Immature natural killer cell (primary cell): ENCODE measurements at regions not wholly inside any gene's neighbourhood (a gene's known extent, or its start where the extent isn't known, plus 50 kb on each side); places are given as distances from the start of the nearest gene placed in this dataset.

Source experiments
- DNase-seq, 3 donors: peaks; one replicate each; pipeline ENCODE4 v3.0.0; 2022; ENCODE audit warnings: mixed read lengths in 1 of 3
- H3K27ac Mint-ChIP-seq, 6 donors: one replicate each; pipeline ENCODE4 v1.8.0; 2020; ENCODE audit warnings: mixed read lengths in 6 of 6, mild to moderate bottlenecking in 5 of 6, inconsistent platforms in 4 of 6, moderate library complexity in 3 of 6
- H3K27me3 Mint-ChIP-seq, 3 donors: one replicate each; pipeline ENCODE4 v1.8.0; 2020 to 2021; ENCODE audit warnings: low read depth in 3 of 3, mild to moderate bottlenecking in 3 of 3, mixed read lengths in 3 of 3, moderate library complexity in 3 of 3, inconsistent platforms in 1 of 3
- H3K36me3 Mint-ChIP-seq, 3 donors: one replicate each; pipeline ENCODE4 v1.8.0; 2020; ENCODE audit warnings: mixed read lengths in 3 of 3, inconsistent platforms in 2 of 3, mild to moderate bottlenecking in 2 of 3
- H3K4me1 Mint-ChIP-seq, 2 donors: one replicate each; pipeline ENCODE4 v1.8.0; 2020; ENCODE audit warnings: inconsistent platforms in 2 of 2, mild to moderate bottlenecking in 2 of 2, mixed read lengths in 2 of 2, moderate library complexity in 1 of 2
- H3K4me3 Mint-ChIP-seq, 5 donors: one replicate each; pipeline ENCODE4 v1.8.0; 2020; ENCODE audit warnings: mild to moderate bottlenecking in 5 of 5, mixed read lengths in 5 of 5, inconsistent platforms in 3 of 5, moderate library complexity in 3 of 5
- H3K9me3 Mint-ChIP-seq, 6 donors: one replicate each; pipeline ENCODE4 v1.8.0; 2020; ENCODE audit warnings: mild to moderate bottlenecking in 6 of 6, mixed read lengths in 6 of 6, inconsistent platforms in 4 of 6, moderate library complexity in 3 of 6

DNA sequence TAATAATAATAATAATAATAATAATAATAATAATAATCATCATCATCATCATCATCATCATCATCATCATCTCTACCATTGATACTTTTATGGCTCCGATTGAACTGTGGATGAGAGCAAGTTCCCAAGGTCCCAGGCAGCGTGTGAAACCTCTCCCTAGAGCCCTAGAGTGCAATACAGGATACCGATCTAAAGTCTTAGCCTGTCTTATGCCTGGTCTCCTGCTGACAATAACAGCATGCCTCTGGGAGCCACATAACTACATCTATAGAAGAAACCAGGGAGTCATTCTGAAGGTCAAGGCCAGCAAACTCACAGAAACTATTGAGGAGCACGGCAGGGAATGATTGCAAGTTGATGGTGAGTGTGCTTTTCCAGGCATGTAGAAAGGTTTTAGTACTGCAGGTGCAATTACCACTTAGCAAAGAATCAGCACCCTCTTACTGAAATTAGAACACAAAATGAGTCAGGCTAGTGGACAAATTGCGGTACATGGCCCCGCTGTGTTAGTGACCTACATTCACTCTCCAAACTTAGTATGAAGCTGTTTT lies 457.2 kb upstream of the CDH20 start:
- Mint-ChIP-seq H3K27me3 (no peaks in the 10 kb centered on the region), H3K9me3 (peaks cover 6 to 56% (median 26%) of the 10 kb centered on the region in 6 donors), H3K27ac (no peak overlapping the region), H3K4me1 (no peaks in the 10 kb centered on the region), H3K4me3 (no peak overlapping the region), H3K36me3 (no peaks in the 10 kb centered on the region)
- no peak for DNase-seq

- peaks cover 9 to 39% (median 20%) of the 10 kb centered on the region in 6 donors for H3K9me3 Mint-ChIP-seq
- H3K4me3 Mint-ChIP-seq, result no peak overlapping the region
These were observed 453.0 kb upstream of the CDH20 start for GRCh38 chr18:60880184-60880583.

DNA sequence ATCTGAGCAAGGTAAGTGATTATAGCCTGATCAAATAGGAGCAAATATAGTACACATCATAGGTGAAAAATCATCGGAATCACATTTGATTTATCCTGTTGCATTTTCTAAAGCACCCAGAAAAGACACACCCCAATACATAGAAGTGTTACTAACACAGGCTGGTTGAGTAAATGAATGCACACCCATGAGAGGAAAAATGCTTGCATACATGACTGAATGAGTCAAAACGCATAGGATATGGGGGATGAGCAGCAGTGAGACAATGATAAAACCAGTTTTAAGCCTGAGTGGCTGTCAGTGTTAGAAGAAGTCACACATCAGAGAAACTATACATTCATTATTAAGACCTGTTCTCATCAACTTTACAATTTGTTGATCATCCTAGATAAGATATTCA lies 449.6 kb upstream of the CDH20 start:
- H3K27me3 Mint-ChIP-seq, result peaks cover 0 to 2% (median 0%) of the 10 kb centered on the region in 3 donors
- no peaks in the 10 kb centered on the region for H3K36me3 Mint-ChIP-seq
- peaks cover 3 to 34% (median 12%) of the 10 kb centered on the region in 6 donors for H3K9me3 Mint-ChIP-seq
- no peaks in the 10 kb centered on the region for H3K4me1 Mint-ChIP-seq
- H3K27ac Mint-ChIP-seq, result no peak overlapping the region
- DNase-seq, result no peak
- H3K4me3 Mint-ChIP-seq, result no peak overlapping the region

More at GRCh38 chr18:60880184-60880583, 453.0 kb upstream of the CDH20 start:
- no peak for DNase-seq
- H3K4me1 Mint-ChIP-seq, result no peaks in the 10 kb centered on the region
- no peaks in the 10 kb centered on the region for H3K36me3 Mint-ChIP-seq
- H3K27me3 Mint-ChIP-seq, result peaks cover 0 to 2% (median 0%) of the 10 kb centered on the region in 3 donors
- no peak overlapping the region for H3K27ac Mint-ChIP-seq

DNA sequence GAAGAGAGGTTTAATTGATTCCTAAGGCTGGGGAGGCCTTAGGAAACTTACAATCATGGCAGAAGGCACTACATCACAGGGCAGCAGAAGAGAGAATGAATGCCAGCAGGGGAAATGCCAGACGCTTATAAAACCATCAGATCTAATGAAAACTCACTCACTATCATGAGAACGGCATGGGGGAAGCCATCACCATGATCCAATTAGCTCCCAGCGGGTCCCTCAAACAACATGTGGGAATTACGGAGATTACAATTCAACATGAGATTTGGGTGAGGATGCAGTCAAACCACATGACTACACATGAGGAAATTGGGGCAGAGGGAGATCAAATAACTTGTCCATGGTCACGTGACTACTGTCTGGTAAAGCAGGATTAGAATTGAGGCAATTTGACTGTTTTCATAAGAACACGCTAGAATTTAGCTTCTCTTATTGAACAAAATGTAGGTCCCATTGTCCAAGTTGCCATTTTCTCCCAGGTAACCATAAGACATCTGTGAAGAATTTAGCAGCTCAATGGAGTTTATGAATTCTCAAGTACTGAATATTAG lies 445.1 kb upstream of the CDH20 start:
- DNase-seq, result no peak
- Mint-ChIP-seq H3K36me3 (no peaks in the 10 kb centered on the region), H3K9me3 (peaks cover 1 to 31% (median 16%) of the 10 kb centered on the region in 6 donors), H3K27ac (no peak overlapping the region), H3K27me3 (peaks cover 0 to 2% (median 0%) of the 10 kb centered on the region in 3 donors), H3K4me3 (no peak overlapping the region), H3K4me1 (no peaks in the 10 kb centered on the region)

DNA sequence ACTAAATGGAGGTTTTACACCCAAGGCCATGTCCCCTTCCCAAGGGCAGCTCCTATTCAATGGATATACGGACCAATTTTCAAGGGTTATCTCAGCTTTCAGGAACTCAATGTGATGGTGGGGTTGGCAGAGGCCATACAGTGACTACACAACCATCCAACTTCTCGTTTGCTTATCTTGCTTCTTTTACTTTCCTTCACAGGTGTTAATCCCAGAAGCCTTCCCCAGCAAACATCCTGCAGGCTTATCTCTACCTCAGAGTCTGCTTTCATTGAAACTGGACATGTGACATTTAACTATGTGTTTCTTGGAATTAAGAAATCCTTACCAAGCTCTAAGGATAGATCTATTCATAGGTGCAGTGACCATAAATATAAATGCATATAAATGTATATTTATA lies 443.8 kb upstream of the CDH20 start:
- Mint-ChIP-seq H3K4me3 (no peak overlapping the region), H3K4me1 (no peaks in the 10 kb centered on the region), H3K27ac (no peak overlapping the region), H3K27me3 (peaks cover 0 to 2% (median 0%) of the 10 kb centered on the region in 3 donors), H3K36me3 (no peaks in the 10 kb centered on the region), H3K9me3 (peaks cover 3 to 28% (median 17%) of the 10 kb centered on the region in 6 donors)
- no peak for DNase-seq

DNA sequence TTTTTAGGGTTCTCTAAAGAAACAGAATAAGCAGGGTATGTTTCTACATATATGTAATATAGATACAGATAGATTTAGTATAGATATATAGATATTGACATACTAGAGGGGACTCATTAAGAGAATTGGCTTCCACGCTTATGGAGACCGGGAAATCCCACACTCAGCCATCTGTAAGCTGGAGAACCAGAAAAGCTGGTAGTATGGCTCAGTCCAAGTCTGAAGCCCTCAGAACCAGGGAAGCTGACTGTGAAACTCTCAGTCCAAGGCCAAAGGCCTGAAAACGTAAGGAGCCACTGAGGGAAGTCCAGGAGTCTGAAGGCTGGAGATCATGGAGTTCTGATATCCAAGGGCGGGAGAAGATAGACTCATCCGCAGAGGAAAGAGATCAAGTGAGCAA lies 441.3 kb upstream of the CDH20 start:
- no peak for DNase-seq
- Mint-ChIP-seq H3K36me3 (peaks cover 0 to 5% (median 0%) of the 10 kb centered on the region in 3 donors), H3K4me1 (no peaks in the 10 kb centered on the region), H3K9me3 (peaks cover 2 to 33% (median 23%) of the 10 kb centered on the region in 6 donors), H3K4me3 (no peak overlapping the region), H3K27ac (no peak overlapping the region), H3K27me3 (no peaks in the 10 kb centered on the region)

- H3K27ac Mint-ChIP-seq, result no peak overlapping the region
These were observed 440.8 kb upstream of the CDH20 start for GRCh38 chr18:60892441-60892840.

GRCh38 chr18:60892855-60893254 lies 440.4 kb upstream of the CDH20 start:
- Mint-ChIP-seq H3K36me3 (peaks cover 0 to 6% (median 0%) of the 10 kb centered on the region in 3 donors), H3K27me3 (no peaks in the 10 kb centered on the region), H3K9me3 (peaks cover 2 to 29% (median 22%) of the 10 kb centered on the region in 6 donors), H3K27ac (no peak overlapping the region), H3K4me3 (no peak overlapping the region), H3K4me1 (no peaks in the 10 kb centered on the region)
- no peak for DNase-seq

More at GRCh38 chr18:60892441-60892840, 440.8 kb upstream of the CDH20 start:
- Mint-ChIP-seq H3K36me3 (peaks cover 0 to 6% (median 0%) of the 10 kb centered on the region in 3 donors), H3K4me3 (no peak overlapping the region), H3K27me3 (no peaks in the 10 kb centered on the region), H3K4me1 (no peaks in the 10 kb centered on the region), H3K9me3 (peaks cover 2 to 33% (median 23%) of the 10 kb centered on the region in 6 donors)
- no peak for DNase-seq

GRCh38 chr18:60893355-60894097 lies 439.7 kb upstream of the CDH20 start:
- H3K27me3 Mint-ChIP-seq, result no peaks in the 10 kb centered on the region
- H3K9me3 Mint-ChIP-seq, result peaks cover 2 to 24% (median 22%) of the 10 kb centered on the region in 6 donors
- no peak overlapping the region for H3K27ac Mint-ChIP-seq
- DNase-seq, result no peak
- H3K4me1 Mint-ChIP-seq, result no peaks in the 10 kb centered on the region
- H3K4me3 Mint-ChIP-seq, result no peak overlapping the region
- H3K36me3 Mint-ChIP-seq, result peaks cover 0 to 6% (median 0%) of the 10 kb centered on the region in 3 donors

DNA sequence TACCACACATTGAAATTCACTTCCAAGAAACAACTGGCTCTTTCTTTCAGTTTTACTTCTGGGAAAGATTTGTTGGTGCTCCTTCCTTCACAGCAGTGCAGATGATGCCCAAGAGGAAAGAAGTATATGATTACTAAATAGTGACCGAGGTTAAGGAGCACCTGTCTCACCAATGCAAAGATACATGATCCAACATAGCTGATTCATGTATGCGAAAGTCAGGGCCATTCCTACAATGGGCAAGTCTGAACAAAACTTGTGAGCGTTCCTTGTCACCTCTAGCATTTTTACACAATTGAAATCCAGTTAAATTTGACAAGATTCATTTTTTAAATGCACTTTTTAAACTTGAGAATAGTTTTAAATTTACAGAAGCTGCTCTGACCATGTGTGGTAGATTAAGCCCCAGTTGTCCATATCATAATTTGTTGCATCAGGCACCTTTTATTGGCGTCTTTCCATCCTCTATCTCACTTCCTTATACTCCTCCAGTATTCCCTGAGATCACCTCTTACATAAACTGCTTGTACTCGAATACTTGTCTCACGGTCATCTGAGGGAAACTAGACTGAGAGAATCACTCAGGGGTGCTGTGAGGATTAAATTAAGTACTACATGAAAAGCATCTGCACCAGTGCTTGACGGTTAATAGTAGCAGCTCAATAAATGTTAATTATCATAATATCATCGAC lies 438.8 kb upstream of the CDH20 start:
- Mint-ChIP-seq H3K27ac (no peak overlapping the region), H3K36me3 (peaks cover 0 to 6% (median 0%) of the 10 kb centered on the region in 3 donors), H3K9me3 (peaks cover 2 to 24% (median 22%) of the 10 kb centered on the region in 6 donors), H3K4me3 (no peak overlapping the region), H3K27me3 (no peaks in the 10 kb centered on the region), H3K4me1 (no peaks in the 10 kb centered on the region)
- no peak for DNase-seq

- Mint-ChIP-seq H3K36me3 (peaks cover 0 to 6% (median 0%) of the 10 kb centered on the region in 3 donors), H3K4me3 (no peak overlapping the region), H3K27ac (no peak overlapping the region), H3K4me1 (no peaks in the 10 kb centered on the region), H3K27me3 (no peaks in the 10 kb centered on the region), H3K9me3 (peaks cover 2 to 24% (median 20%) of the 10 kb centered on the region in 6 donors)
- no peak for DNase-seq
These were observed 438.0 kb upstream of the CDH20 start for GRCh38 chr18:60895181-60895580.

GRCh38 chr18:60898111-60898510 lies 435.1 kb upstream of the CDH20 start:
- Mint-ChIP-seq H3K9me3 (peaks cover 2 to 29% (median 16%) of the 10 kb centered on the region in 6 donors), H3K4me3 (no peak overlapping the region), H3K36me3 (peaks cover 0 to 6% (median 0%) of the 10 kb centered on the region in 3 donors), H3K27me3 (no peaks in the 10 kb centered on the region), H3K27ac (no peak overlapping the region), H3K4me1 (no peaks in the 10 kb centered on the region)
- DNase-seq, result no peak

DNA sequence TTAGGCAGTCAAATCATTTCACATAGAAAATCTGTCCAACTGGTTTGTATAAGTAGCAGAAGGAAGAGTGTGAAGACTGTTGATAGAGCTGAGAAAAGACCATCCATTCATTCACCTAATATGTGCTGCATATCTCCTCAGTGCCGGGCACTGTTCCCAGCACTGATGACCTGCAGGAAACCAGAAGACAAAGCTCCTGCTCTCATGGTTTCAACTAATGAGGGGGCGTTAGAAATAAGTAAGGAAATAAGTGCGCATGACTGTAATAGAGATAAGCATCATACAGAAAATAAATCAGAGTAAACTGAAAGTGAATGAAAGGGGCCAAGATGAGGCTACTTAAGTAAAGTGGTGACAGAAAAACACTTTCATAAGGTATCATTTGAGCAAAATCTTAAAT lies 427.5 kb upstream of the CDH20 start:
- H3K4me1 Mint-ChIP-seq, result no peaks in the 10 kb centered on the region
- H3K27ac Mint-ChIP-seq, result no peak overlapping the region
- H3K36me3 Mint-ChIP-seq, result peaks cover 0 to 8% (median 0%) of the 10 kb centered on the region in 3 donors
- H3K4me3 Mint-ChIP-seq, result no peak overlapping the region
- H3K9me3 Mint-ChIP-seq, result peaks cover 1 to 39% (median 18%) of the 10 kb centered on the region in 6 donors
- DNase-seq, result no peak
- peaks cover 0 to 2% (median 2%) of the 10 kb centered on the region in 3 donors for H3K27me3 Mint-ChIP-seq

- Mint-ChIP-seq H3K4me1 (no peaks in the 10 kb centered on the region), H3K4me3 (no peak overlapping the region), H3K36me3 (peaks cover 0 to 8% (median 0%) of the 10 kb centered on the region in 3 donors), H3K9me3 (peaks cover 4 to 50% (median 16%) of the 10 kb centered on the region in 6 donors), H3K27me3 (peaks cover 0 to 2% (median 2%) of the 10 kb centered on the region in 3 donors), H3K27ac (no peak overlapping the region)
- DNase-seq, result no peak
These were observed 422.7 kb upstream of the CDH20 start for GRCh38 chr18:60910534-60910933.
